ENCODE measurements at regions not wholly inside any gene's neighbourhood (a gene's known extent, or its start where the extent isn't known, plus 50 kb on each side); places are given as distances from the start of the nearest gene placed in this dataset.

DNA sequence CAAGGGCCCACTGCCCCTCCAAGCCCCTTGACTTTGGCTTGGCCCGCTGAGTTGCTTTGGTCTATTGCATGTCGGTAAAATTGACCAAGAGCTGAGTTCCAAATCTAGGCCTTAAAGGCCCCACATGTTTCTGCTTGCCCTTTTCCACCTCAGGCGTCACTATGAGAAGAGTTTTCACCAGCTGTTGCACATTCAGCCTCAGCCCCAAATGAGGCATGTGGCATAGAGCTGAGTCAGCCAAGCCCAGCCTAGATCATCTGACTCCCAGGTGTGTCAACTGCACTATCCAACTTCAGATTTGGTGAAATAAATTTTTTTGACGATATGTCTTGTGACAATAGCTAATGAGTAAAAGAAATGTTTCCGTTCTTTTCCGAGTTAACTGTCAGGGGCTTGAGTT is 424.5 kb upstream of the FAM47C start:
- Histone ChIP-seq H3K4me3 (no peak overlapping the region), H3K36me3 (no peaks in the 10 kb centered on the region), H3K27me3 (no peaks in the 10 kb centered on the region), H3K27ac (no peak overlapping the region), H3K9me3 (no peaks in the 10 kb centered on the region), H3K4me1 (no peaks in the 10 kb centered on the region)
- TF ChIP-seq, protein P1, sequence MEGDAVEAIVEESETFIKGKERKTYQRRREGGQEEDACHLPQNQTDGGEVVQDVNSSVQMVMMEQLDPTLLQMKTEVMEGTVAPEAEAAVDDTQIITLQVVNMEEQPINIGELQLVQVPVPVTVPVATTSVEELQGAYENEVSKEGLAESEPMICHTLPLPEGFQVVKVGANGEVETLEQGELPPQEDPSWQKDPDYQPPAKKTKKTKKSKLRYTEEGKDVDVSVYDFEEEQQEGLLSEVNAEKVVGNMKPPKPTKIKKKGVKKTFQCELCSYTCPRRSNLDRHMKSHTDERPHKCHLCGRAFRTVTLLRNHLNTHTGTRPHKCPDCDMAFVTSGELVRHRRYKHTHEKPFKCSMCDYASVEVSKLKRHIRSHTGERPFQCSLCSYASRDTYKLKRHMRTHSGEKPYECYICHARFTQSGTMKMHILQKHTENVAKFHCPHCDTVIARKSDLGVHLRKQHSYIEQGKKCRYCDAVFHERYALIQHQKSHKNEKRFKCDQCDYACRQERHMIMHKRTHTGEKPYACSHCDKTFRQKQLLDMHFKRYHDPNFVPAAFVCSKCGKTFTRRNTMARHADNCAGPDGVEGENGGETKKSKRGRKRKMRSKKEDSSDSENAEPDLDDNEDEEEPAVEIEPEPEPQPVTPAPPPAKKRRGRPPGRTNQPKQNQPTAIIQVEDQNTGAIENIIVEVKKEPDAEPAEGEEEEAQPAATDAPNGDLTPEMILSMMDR (IDR thresholded peaks at IDR 0.05): no peak
- intact Hi-C loops (cut with DNase I): no loop called here
- no peak for DNase-seq (ENCODE audit: low spot score in 2 of 2)

- no peaks in the 10 kb centered on the region for H3K27me3 ChIP-seq
- H3K4me3 ChIP-seq: no peak overlapping the region
- no peak overlapping the region for H3K27ac ChIP-seq
- TF ChIP-seq, protein P1 (IDR thresholded peaks at IDR 0.05): no peak
- H3K4me1 ChIP-seq: no peaks in the 10 kb centered on the region
- DNase-seq (ENCODE audit: low spot score in 2 of 2): no peak
- intact Hi-C loops (cut with DNase I): no loop called here
- H3K9me3 ChIP-seq: no peaks in the 10 kb centered on the region
- H3K36me3 ChIP-seq: no peaks in the 10 kb centered on the region
Measured at GRCh38 chrX:36609616-36610585, 398.3 kb upstream of the FAM47C start.

GRCh38 chrX:36626898-36627297 is 381.3 kb upstream of the FAM47C start:
- Histone ChIP-seq H3K27me3 (no peaks in the 10 kb centered on the region), H3K36me3 (no peaks in the 10 kb centered on the region), H3K27ac (no peak overlapping the region), H3K4me3 (no peak overlapping the region), H3K9me3 (no peaks in the 10 kb centered on the region), H3K4me1 (no peaks in the 10 kb centered on the region)
- TF ChIP-seq, protein P1 (IDR thresholded peaks at IDR 0.05): no peak
- DNase-seq (ENCODE audit: low spot score in 2 of 2): no peak
- intact Hi-C loops (cut with DNase I): no loop called here

DNA sequence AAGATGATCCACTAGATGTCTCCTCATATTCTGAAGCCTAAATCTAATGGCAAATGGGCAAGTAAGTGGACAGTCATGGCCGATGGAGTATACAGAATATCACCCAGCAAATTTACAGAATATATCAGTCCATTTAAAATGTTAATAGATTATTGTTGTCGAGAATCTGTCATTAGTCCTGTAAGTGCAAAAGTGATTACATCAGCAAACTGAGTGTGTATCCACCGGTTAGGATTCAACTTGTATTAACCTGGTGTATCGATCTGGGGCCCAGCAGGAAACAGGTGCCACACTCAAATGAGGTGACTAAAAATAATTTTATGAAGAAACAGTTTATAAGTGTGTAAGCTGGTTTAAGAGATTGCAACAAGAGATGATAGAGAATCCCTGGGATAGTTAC is 367.9 kb upstream of the FAM47C start:
- Histone ChIP-seq H3K27me3 (no peaks in the 10 kb centered on the region), H3K9me3 (no peaks in the 10 kb centered on the region), H3K36me3 (no peaks in the 10 kb centered on the region), H3K4me1 (no peaks in the 10 kb centered on the region), H3K27ac (no peak overlapping the region), H3K4me3 (no peak overlapping the region)
- intact Hi-C loops (cut with DNase I): no loop called here
- no peak for DNase-seq (ENCODE audit: low spot score in 2 of 2)
- TF ChIP-seq, protein P1 (IDR thresholded peaks at IDR 0.05): no peak

GRCh38 chrX:36642052-36642451 is 366.1 kb upstream of the FAM47C start:
- no peaks in the 10 kb centered on the region for H3K36me3 ChIP-seq

More at GRCh38 chrX:36642052-36642451, 366.1 kb upstream of the FAM47C start:
- H3K27ac ChIP-seq: no peak overlapping the region
- H3K4me3 ChIP-seq: no peak overlapping the region
- TF ChIP-seq, protein P1 (IDR thresholded peaks at IDR 0.05): no peak
- intact Hi-C loops (cut with DNase I): no loop called here
- no peak for DNase-seq (ENCODE audit: low spot score in 2 of 2)
- H3K27me3 ChIP-seq: no peaks in the 10 kb centered on the region
- no peaks in the 10 kb centered on the region for H3K9me3 ChIP-seq
- H3K4me1 ChIP-seq: no peaks in the 10 kb centered on the region

All from ascending aorta (tissue), 2 donors.